GM21529 (cell line): ENCODE measurements at regions not wholly inside any gene's neighbourhood (a gene's known extent, or its start where the extent isn't known, plus 50 kb on each side); places are given as distances from the start of the nearest gene placed in this dataset.
"Not testable (repeated sequence)": the region's sequence is repeated elsewhere in the genome, so short reads cannot be mapped to it uniquely, and the experiment has no call there.

Experiments
- ATAC-seq: cut with Tn5 transposase; IDR thresholded peaks from one replicate; pipeline ENCODE4 v1.9.1; 2021; ENCODE audit not compliant: unreplicated experiment

DNA sequence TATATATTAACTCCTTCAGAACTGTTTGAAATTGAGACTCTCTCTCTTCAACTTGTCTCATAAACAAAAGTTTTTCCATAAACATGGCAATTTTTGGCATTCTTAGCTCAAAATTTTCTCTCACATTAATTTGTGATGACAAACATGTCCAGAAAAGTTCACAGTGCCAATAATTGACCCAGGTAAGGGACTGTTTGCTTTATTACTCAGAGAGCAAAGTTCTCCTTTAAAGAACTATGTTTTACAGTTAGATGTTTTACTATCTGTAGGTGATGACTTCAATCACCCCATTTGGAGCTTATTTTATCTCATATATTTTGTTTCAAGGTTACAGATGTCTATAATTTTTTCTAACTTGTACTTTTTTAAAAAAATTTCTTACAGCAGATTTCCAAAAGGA is 855.6 kb downstream of the SLC16A7 start:
- ATAC-seq, result no peak

- no peak for ATAC-seq
Measured at GRCh38 chr12:60465060-60465459, 869.2 kb downstream of the SLC16A7 start.

DNA sequence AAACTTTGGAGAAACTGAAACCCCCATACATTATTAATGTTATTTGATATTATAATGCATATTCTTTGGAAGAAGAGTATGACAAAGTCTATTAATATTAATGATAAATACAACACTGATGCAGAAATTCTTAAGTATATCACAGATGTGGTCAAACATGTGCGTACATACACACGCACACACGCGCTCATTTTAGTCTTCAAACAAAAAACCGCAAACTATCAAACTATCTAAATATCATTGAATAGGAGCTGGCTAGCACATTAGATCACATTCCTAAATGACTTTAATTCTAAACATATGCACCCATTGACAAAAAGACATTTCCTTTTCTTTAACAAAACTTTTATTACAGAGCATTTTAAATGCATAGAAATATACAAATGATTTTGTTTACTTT is 872.7 kb downstream of the SLC16A7 start:
- ATAC-seq, result no peak

DNA sequence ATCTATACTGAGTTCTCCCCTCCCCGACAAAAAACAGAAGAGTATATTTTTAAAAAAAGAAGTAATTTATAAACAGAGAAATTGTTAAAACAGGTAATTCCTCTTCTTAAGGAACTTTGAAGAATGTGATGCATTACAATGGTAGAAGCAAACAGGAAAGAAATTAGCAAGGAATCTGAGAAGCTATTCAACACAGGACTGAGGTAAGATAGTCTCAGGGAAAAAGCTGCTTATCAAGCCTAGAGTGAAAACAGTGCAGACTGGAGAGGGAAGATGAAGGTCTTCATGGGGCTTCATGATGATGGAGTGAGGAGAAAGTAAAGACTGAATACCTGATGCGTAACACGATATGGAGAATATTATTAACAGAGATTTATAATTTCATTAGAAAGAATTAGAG is 880.0 kb downstream of the SLC16A7 start:
- ATAC-seq, result no peak

- no peak for ATAC-seq
Measured at GRCh38 chr12:60487284-60487683, 891.5 kb downstream of the SLC16A7 start.

DNA sequence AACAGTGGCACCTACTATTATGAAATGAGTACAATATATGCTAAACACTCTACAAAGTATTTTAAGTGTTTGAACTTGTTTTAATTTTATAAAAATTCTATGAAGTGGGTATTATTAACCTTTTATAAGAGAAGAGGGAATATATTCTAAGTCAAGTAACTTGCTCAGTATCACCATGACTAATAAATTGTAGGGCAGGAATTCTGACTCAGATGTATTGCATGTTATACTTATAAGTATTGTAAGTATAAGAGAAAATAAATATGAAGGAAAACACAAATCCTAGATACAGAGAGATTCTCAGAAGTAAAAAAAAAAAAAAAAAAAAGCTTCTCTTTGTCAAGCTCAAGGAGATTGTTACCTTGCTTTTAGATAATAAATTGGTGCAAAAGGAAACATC is 893.2 kb downstream of the SLC16A7 start:
- no peak for ATAC-seq

DNA sequence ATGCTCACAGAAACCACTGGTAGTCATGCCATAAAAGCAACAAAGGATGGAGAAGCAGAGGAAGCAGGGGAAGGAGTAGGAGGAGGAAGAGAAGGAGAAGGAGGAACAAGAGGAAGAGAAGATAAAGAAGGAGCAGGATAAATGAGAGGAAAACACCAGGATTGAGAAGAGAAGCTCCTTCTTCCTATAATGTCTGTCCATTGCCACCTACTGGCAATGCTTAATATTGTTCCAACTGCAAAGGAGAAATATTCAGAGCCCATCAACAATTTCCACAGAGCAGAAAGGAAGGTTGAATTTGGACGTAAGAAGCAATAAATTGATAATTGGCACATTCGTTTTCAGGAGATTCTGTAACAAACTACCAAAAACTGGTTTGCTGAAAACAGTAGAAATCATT is 898.4 kb downstream of the SLC16A7 start:
- ATAC-seq, result no peak

DNA sequence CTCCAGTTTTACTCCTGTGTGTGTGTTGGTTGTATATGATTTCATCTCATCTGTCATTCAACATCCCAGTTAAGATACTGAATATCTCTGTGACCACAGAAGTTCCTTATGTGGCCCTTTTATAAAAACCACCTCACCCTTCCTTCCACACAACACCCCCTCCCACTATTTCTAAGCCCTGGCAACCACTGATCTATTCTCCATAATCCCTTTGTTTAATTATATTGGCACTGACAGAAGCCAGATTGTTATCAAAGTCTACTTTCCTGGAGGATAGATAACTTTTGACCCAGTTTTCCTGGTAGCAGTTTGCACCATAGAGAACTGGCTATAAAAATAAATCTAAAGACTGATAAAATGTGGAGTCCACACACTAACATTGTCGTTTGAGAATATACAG is 902.8 kb downstream of the SLC16A7 start:
- no peak for ATAC-seq

- no peak for ATAC-seq
Measured at GRCh38 chr12:60501124-60501729, 905.4 kb downstream of the SLC16A7 start.

- no peak for ATAC-seq
Measured at GRCh38 chr12:60522684-60523400, 927.0 kb downstream of the SLC16A7 start.

- no peak for ATAC-seq
Measured at GRCh38 chr12:60529261-60529660, 933.4 kb downstream of the SLC16A7 start.

DNA sequence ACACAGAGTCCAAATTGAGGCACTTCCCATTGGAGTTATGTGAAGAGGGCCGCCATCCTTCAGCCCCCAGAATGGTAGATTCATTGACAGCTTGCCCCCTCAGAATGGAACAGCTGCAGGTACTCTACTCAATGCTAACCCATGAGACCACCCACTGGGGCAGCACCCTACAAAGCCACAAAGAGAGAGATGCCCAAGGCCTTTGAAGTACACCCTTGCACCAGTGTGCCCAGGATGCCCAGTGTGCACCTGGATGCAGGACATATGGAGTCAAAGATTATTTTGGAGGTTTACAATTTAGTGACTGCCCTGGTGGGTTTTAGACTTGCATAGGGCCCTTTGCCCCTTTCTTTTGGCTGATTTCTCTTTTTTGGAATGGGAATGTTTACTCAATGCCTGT is 933.9 kb downstream of the SLC16A7 start:
- no peak for ATAC-seq

DNA sequence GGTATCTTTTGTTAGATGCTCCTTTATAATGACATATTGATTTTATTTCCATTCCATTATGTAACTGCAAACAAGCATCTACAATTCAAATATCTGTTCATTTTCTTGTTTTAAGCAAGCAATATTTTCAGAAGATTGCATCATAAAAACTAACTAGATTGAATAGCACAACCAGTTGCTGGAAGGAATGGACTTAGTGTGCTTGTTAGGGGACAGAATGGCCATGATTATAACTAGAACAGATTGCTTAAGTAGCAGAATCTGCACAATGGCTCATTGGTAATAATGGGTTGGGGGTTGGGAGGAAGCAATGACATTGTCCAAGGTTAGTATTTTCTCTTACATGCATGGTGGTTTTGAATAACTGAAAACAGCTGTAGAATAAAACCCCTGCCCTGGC is 939.5 kb downstream of the SLC16A7 start:
- ATAC-seq, result no peak

DNA sequence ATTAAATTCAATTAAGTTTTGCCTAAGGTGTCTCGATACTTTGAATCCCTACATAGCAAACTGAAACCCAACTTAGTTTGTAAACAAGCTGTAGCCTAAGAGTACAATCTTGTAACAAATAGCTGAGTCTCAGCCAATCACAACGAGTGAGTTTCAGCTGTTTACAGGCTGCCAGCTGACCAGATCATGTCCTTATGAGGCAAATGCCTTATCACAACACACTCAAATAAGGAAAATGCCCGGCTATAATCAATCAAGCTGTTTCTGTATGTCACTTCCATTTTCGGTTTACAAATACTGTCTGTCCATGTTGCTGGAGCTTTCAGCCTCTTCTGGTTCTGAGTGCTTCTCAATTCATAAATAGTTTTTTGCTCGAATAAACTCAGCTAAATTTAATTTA is 943.8 kb downstream of the SLC16A7 start:
- no peak for ATAC-seq

DNA sequence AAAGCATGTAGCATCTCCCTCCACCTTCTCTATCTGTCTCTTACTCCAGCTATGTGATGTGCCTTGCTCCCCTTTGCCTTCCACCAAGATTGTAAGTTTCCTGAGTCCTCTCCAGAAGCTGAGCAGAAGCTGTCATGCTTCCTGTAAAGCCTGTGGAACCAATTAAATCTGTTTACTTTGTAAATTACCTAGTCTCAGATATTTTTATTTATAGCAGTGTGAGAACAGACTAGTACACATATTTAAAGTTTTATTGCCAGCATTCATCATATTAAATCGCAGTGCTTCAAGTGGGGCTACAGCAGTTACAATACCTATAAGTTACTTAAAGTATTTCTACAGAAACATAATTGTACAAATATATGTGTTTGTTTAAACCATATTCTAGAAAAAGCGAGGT is 973.1 kb downstream of the SLC16A7 start:
- ATAC-seq, result no peak

- no peak for ATAC-seq
Measured at GRCh38 chr12:60577607-60578006, 981.8 kb downstream of the SLC16A7 start.

DNA sequence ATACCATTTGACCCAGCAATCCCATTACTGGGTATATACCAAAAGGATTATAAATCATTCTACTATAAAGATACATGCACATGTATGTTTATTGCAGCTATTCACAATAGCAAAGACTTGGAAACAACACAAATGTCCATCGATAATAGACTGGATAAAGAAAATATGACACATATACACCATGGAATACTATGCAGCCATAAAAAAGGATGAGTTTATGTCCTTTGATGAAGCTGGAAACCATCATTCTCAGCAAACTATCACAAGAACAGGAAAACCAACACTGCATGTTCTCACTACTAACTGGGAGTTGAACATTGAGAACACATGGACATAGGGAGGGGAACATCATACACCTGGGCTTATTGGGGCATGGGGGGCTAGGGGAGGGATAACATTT is 991.8 kb downstream of the SLC16A7 start:
- ATAC-seq, result not testable (repeated sequence)

GRCh38 chr12:60594035-60594711 is 998.3 kb downstream of the SLC16A7 start:
- no peak for ATAC-seq

- ATAC-seq, result no peak
Measured at GRCh38 chr12:60602601-60603000, 1006.8 kb downstream of the SLC16A7 start.

DNA sequence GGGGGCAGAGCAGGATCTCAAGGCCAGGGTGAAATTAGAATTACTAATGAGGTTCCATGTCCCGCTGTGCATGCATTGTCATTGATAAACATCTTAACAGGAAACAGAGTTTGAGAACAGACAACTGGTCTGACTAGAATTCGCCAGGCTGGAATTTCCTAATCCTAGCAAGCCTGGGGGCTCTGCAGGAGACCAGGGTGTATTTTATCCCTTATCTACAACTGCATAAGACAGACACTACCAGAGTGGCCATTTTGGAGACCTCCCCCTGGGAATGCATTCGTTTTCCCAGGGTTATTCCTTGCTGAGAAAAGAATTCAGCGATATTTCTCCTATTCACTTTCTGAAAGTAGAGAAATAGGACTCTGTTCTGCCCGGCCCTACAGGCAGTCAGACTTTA is 1007.6 kb downstream of the SLC16A7 start:
- ATAC-seq, result not testable (repeated sequence)

DNA sequence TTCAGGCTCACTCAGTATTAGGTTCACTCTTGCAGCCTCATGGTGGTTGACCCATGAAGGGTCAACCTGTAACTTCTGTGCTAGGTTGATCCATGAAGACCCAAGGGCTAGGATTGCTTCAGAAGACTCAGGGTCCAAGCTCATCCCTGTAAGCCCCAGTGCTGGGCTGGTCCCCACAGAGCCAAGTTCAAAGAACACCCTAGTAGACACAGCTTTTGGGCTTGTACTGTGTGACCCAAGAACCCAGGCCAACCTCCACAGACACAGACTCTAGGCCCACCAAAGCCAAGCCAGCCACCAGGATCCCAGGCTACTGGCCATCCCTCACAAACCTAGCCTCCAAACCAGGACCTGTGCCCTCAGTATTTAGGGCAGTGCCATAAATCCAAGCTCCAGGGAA is 1020.6 kb downstream of the SLC16A7 start:
- no peak for ATAC-seq

DNA sequence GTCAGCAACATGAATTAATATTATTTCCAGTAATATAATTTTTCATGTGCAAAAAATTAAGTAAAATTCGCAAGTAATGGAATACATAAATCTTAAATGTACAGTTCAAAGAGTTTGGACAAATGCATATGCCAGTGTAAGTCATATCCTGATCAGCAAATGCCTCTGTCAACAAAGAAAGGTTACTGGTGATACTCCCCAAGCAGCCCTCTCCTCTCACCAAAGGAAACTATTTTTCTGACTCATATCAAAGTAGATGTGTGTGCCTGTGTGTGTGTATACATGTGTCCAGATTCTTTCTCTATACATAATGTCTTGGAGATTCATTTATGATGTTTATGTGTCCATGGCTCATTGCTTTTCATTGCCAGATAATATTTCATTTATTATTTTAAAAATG is 1035.0 kb downstream of the SLC16A7 start:
- no peak for ATAC-seq
